Keratinocyte (primary cell): ENCODE measurements at regions not wholly inside any gene's neighbourhood (a gene's known extent, or its start where the extent isn't known, plus 50 kb on each side); places are given as distances from the start of the nearest gene placed in this dataset.

Experiments
- DNase-seq: peaks from one replicate; pipeline ENCODE4 v3.0.0-alpha.2; 2011; ENCODE audit warnings: low read depth, missing footprints, low spot score
- FAIRE-seq: peaks from 2 replicates; lab custom pipeline; 2011; peaks lifted over from hg19 to GRCh38; lab: Jason Lieb, UNC
- H2AFZ ChIP-seq: 2 replicates; pipeline ENCODE4 v1.6.0; 2012; ENCODE audit warnings: low read length, control low read depth, inconsistent platforms; ENCODE audit not compliant: control insufficient read depth
- H3K27ac ChIP-seq: 2 replicates; pipeline ENCODE4 v1.5.1; 2011; ENCODE audit warnings: low read length; ENCODE audit not compliant: control insufficient read depth, insufficient read depth
- H3K27me3 ChIP-seq: 3 replicates; pipeline ENCODE4 v1.6.0; 2011; ENCODE audit warnings: low read length; ENCODE audit not compliant: control insufficient read depth, insufficient read depth; ENCODE audit errors: extremely low read depth
- H3K36me3 ChIP-seq, 2 experiments: 2 replicates in 1 of 2; 3 replicates in 1 of 2; pipeline ENCODE4 v1.5.1; 2011; ENCODE audit warnings: low read length in 2 of 2, mild to moderate bottlenecking in 1 of 2; ENCODE audit not compliant: control insufficient read depth in 2 of 2, insufficient read depth in 2 of 2; ENCODE audit errors: extremely low read depth in 1 of 2
- H3K4me1 ChIP-seq: 3 replicates; pipeline ENCODE4 v1.5.1; 2011; ENCODE audit warnings: low read length; ENCODE audit not compliant: control insufficient read depth, insufficient read depth; ENCODE audit errors: extremely low read depth
- H3K4me2 ChIP-seq: 3 replicates; pipeline ENCODE4 v1.6.0; 2011; ENCODE audit warnings: low read depth, low read length; ENCODE audit not compliant: control insufficient read depth, insufficient read depth; ENCODE audit errors: extremely low read depth
- H3K4me3 ChIP-seq, 3 experiments: fragments of 200-600 bp in 1 of 3; sonication (generic) in 1 of 3; 2 replicates in 2 of 3; 3 replicates in 1 of 3; pipeline ENCODE4 v1.5.1; 2011 to 2016; ENCODE audit warnings: low read length in 3 of 3, mild to moderate bottlenecking in 3 of 3, control low read depth in 2 of 3, inconsistent platforms in 1 of 3, low read depth in 1 of 3, mixed read lengths in 1 of 3, mixed run types in 1 of 3, moderate library complexity in 1 of 3; ENCODE audit not compliant: control insufficient read depth in 2 of 3, insufficient read depth in 2 of 3; ENCODE audit errors: extremely low read depth in 1 of 3
- H3K79me2 ChIP-seq: 2 replicates; pipeline ENCODE4 v1.6.0; 2012; ENCODE audit warnings: low read length; ENCODE audit not compliant: control insufficient read depth, insufficient read depth
- H3K9ac ChIP-seq: 3 replicates; pipeline ENCODE4 v1.6.0; 2011; ENCODE audit warnings: low read length; ENCODE audit not compliant: control insufficient read depth, insufficient read depth; ENCODE audit errors: extremely low read depth
- H3K9me1 ChIP-seq: 3 replicates; pipeline ENCODE4 v1.6.0; 2011; ENCODE audit warnings: low read length; ENCODE audit not compliant: control insufficient read depth, insufficient read depth; ENCODE audit errors: extremely low read depth
- H3K9me3 ChIP-seq: 2 replicates; pipeline ENCODE4 v1.5.1; 2012; ENCODE audit warnings: low read depth, low read length; ENCODE audit not compliant: control insufficient read depth
- H4K20me1 ChIP-seq: 3 replicates; pipeline ENCODE4 v1.6.0; 2011; ENCODE audit warnings: low read length; ENCODE audit not compliant: control insufficient read depth, insufficient read depth; ENCODE audit errors: extremely low read depth
- EZH2 ChIP-seq: IDR thresholded peaks from one replicate; pipeline ENCODE4 v1.6.1; 2012; ENCODE audit warnings: inconsistent platforms, mild to moderate bottlenecking, low read length, moderate library complexity
- dilution Hi-C: fragments of 300-500 bp; cut with MboI; formaldehyde crosslinking; loops from one replicate; pipeline ENCODE4 v1.7.0; 2020; ENCODE audit warnings: low sequenced_read_pairs; ENCODE audit not compliant: extremely low pct_ligation_motif_present
- TF ChIP-seq, protein P1 (sequence below), 3 experiments: IDR thresholded peaks in 1 of 3; conservative IDR thresholded peaks in 1 of 3; optimal IDR thresholded peaks in 1 of 3; 2 replicates in 2 of 3; 3 replicates in 1 of 3; pipeline versions ENCODE3 to v1.5.1; 2011; ENCODE audit warnings: low read length in 3 of 3, mild to moderate bottlenecking in 3 of 3, moderate library complexity in 2 of 3, control low read depth in 1 of 3, inconsistent platforms in 1 of 3; ENCODE audit not compliant: insufficient read depth in 2 of 3; ENCODE audit errors: extremely low read depth in 1 of 3

DNA sequence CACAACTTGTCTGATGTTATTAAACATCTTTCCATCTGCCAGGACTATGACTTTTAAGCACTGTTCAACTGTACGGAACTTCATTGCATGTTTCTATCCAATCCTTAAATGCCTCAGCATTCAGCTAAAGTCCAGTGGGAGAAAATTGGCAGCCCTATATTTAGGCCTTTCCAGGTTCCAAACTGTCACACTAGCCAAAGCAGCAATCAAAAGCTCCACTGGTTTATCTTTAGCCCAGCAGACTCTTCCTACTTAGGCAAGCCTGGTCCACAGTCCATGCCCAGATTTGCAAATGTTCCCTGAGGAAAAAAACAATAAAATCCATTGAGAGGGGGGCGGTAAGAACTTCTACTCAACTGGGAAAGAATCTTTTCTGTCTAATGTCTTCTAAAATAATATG lies 349.1 kb upstream of the GJE1 start:
- DNase-seq (no peak), FAIRE-seq (no peak)
- H3K9ac ChIP-seq = no peak overlapping the region
- no peak overlapping the region for H2AFZ ChIP-seq
- TF ChIP-seq EZH2 = no peak
- TF ChIP-seq, protein P1, sequence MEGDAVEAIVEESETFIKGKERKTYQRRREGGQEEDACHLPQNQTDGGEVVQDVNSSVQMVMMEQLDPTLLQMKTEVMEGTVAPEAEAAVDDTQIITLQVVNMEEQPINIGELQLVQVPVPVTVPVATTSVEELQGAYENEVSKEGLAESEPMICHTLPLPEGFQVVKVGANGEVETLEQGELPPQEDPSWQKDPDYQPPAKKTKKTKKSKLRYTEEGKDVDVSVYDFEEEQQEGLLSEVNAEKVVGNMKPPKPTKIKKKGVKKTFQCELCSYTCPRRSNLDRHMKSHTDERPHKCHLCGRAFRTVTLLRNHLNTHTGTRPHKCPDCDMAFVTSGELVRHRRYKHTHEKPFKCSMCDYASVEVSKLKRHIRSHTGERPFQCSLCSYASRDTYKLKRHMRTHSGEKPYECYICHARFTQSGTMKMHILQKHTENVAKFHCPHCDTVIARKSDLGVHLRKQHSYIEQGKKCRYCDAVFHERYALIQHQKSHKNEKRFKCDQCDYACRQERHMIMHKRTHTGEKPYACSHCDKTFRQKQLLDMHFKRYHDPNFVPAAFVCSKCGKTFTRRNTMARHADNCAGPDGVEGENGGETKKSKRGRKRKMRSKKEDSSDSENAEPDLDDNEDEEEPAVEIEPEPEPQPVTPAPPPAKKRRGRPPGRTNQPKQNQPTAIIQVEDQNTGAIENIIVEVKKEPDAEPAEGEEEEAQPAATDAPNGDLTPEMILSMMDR (optimal IDR thresholded peaks at IDR 0.05 in 1 of 3, IDR thresholded peaks at IDR 0.05 in 1 of 3, conservative IDR thresholded peaks at IDR 0.05 in 1 of 3; ENCODE audit: extremely low read depth in 1 of 3, insufficient read depth in 2 of 3, low read length in 3 of 3) = no peak
- H3K36me3 ChIP-seq = no peaks in the 10 kb centered on the region
- no peaks in the 10 kb centered on the region for H3K9me3 ChIP-seq
- H4K20me1 ChIP-seq = no peaks in the 10 kb centered on the region
- H3K4me1 ChIP-seq = no peaks in the 10 kb centered on the region
- H3K27ac ChIP-seq = no peak overlapping the region
- H3K79me2 ChIP-seq = no peaks in the 10 kb centered on the region
- no peaks in the 10 kb centered on the region for H3K9me1 ChIP-seq
- H3K27me3 ChIP-seq = no peaks in the 10 kb centered on the region
- H3K4me2 ChIP-seq = no peak overlapping the region
- dilution Hi-C loops = no loop called here
- no peak overlapping the region for H3K4me3 ChIP-seq

DNA sequence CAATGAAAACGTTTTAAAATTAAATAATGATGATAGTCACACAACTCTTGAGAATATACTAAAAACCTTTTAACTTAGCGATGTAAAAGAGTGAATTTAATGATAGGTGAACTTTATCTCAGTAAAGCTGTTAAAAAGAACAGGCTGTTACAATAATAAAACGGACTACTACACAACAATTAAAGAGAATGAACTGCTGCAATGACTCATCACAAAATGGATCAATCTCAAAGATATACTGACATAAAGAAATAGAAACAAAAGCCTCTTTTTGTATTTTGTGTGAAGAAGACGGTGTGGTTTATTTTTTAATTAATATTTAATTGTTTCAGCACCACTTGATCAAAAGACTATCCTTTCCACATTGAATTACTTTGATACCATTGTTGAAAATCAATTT lies 352.4 kb upstream of the GJE1 start:
- Histone ChIP-seq H3K9me1 (no peaks in the 10 kb centered on the region), H3K9ac (no peak overlapping the region), H3K4me2 (no peak overlapping the region), H3K9me3 (no peaks in the 10 kb centered on the region), H3K36me3 (no peaks in the 10 kb centered on the region), H3K27me3 (no peaks in the 10 kb centered on the region), H3K4me1 (no peaks in the 10 kb centered on the region), H2AFZ (no peak overlapping the region), H3K79me2 (no peaks in the 10 kb centered on the region), H4K20me1 (no peaks in the 10 kb centered on the region), H3K27ac (no peak overlapping the region), H3K4me3 (no peak overlapping the region)
- TF ChIP-seq EZH2 = no peak
- TF ChIP-seq, protein P1 (optimal IDR thresholded peaks at IDR 0.05 in 1 of 3, IDR thresholded peaks at IDR 0.05 in 1 of 3, conservative IDR thresholded peaks at IDR 0.05 in 1 of 3; ENCODE audit: extremely low read depth in 1 of 3, insufficient read depth in 2 of 3, low read length in 3 of 3) = no peak
- no peak for FAIRE-seq
- no peak for DNase-seq
- dilution Hi-C loops = no loop called here
